ENCODE measurements at regions not wholly inside any gene's neighbourhood (a gene's known extent, or its start where the extent isn't known, plus 50 kb on each side); places are given as distances from the start of the nearest gene placed in this dataset.

DNA sequence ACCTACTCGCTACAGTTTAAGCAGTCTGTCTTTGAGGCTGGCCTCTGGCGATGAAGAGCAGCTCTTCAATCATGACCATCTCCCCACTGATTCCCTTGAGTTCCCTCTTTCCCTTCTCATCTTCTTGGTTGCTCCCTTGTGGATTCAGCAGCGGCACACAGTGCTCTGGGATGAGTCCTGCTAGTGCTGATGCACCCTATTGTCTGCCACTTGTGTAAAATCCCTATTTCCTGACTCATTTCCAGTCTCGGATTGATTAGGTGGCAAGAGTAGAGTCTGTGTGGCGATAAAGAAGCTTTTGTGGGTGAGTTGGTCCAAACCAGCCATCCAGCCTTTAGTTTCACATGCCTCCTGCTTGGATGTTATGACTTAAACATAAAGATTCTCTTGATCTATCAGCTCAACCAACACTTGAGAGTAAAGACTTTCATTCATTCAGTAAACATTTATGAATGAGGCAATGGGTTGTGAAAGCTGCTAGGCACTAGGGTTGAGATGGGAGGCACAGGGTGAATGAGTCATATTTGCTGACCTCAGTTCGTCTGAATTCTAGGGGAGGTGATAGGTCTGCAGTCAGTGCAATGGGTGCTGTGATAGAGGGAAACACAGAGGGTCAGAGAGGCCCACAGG lies 219.4 kb upstream of the RAG2 start:
- no peak for DNase-seq (ENCODE audit: low read depth in 2 of 2)

DNA sequence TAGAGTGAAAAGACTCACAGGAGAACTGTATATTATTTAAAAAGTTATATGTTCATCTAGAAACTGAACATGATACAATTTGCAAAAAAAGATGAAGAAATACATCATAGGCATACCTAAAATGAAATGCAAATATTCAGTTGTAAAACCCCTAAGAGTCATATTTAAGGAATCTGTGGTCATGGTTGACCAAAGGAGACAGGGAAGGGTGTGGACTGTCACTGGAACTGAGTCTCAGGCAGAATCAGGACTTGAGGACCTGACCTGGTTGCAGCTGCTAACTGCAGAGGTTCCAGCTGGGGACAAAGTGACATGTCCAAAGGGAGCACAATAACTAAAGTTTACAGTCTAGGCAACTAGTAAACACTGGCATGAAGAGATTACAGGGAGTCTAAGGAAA lies 211.3 kb upstream of the RAG2 start:
- DNase-seq (ENCODE audit: low read depth in 2 of 2) = no peak

DNA sequence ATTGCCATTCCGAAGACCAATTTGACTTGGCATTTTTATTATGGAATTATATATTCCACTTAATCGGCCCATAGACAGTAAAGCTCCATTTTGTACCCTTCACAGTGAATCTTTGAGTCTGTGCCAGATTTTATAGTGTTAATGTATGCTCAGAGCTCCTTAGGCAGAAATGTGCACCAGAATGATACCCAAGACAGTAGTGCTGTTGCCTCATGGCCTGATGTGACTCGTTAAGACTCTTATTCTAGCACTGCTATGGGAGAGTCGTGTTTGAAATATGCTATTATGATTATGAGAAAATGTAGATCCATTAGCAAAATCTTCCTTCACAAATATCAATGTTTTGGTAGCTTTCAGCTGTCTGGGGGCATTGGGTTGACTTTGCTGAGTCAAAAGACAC lies 209.8 kb upstream of the RAG2 start:
- DNase-seq (ENCODE audit: low read depth in 2 of 2) = no peak

DNA sequence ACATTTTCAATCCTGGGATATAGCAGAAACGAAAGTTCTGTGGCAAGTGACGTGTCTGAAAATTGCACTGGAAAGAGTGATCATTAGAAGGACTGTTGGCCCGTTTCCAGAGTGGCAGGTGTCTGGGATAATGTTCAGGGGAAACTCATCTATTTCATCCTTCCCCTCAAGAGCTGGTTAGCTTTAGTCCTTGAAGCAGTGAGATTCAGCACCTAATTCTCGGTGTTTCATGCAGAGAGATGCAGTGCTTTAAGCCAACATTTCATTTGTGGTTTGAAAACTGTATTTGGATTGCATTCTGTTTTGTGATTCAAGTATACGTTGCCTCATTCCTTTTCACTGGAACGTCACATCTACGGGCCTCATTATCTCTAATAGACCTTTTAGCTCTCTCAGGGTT lies 205.0 kb upstream of the RAG2 start:
- DNase-seq (ENCODE audit: low read depth in 2 of 2) = no peak

- DNase-seq (ENCODE audit: low read depth in 2 of 2) = no peak
These were observed 195.2 kb upstream of the RAG2 start for GRCh38 chr11:36792996-36793914.

DNA sequence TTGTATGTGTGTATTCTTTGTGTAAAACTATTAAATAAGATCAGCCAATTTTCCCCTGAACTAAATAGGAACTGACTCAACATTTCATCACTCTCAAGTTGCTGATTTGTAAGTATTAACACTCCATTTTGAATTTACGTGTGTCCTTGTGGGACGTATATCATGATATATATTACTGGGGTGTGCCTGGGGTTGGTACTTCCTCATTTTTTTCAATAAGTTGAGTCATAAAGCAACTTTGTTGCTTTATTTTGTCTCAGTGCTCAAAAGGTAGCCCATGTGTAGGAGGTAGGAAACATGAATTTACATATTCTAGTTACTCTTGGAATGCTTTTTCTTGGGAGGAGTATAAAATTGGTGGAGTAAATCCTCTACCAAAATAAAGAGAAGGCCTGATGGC lies 193.9 kb upstream of the RAG2 start:
- DNase-seq (ENCODE audit: low read depth in 2 of 2) = no peak

- DNase-seq (ENCODE audit: low read depth in 2 of 2) = no peak
These were observed 192.5 kb upstream of the RAG2 start for GRCh38 chr11:36790526-36790925.

DNA sequence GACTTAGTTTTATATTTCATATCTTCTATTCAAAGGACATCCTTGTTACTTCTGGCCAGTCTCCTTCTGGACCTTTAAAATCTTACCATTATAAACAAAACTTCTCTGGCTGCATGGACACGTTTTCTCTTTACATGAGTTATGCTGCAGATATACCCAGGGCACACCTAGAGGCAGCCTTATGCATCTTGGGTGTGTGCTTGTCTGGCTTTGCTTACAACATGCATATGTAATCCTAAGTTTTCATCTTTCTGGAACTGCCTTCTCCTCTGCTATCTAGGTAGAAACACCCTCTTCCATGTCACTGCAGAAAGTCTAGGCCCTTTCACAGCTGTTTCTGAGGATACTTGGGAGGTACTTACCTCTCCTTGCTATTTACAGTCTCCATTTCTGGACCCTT lies 185.8 kb upstream of the RAG2 start:
- no peak for DNase-seq (ENCODE audit: low read depth in 2 of 2)

- no peak for DNase-seq (ENCODE audit: low read depth in 2 of 2)
These were observed 181.8 kb upstream of the RAG2 start for GRCh38 chr11:36779791-36780190.

DNA sequence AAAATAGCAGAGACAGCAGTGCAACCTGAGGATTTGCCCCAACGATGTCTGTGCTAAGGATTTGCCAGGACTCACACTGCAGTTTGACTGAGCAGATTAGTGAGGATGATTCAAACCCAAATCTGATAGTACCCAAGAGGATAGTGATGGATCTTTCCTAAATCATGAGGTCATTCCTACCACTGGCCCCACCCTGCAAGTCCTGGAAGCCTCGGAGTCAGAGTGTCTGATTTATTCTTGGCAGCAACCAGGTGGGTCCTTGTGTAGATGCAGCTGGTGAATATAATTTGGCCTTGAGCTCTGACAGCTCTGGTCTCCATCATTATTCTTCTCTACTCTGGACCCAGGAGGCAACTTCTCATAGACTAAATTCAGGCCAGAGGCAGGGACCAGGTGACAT lies 179.3 kb upstream of the RAG2 start:
- no peak for DNase-seq (ENCODE audit: low read depth in 2 of 2)

GRCh38 chr11:36775756-36776155 lies 177.7 kb upstream of the RAG2 start:
- DNase-seq (ENCODE audit: low read depth in 2 of 2) = no peak

DNA sequence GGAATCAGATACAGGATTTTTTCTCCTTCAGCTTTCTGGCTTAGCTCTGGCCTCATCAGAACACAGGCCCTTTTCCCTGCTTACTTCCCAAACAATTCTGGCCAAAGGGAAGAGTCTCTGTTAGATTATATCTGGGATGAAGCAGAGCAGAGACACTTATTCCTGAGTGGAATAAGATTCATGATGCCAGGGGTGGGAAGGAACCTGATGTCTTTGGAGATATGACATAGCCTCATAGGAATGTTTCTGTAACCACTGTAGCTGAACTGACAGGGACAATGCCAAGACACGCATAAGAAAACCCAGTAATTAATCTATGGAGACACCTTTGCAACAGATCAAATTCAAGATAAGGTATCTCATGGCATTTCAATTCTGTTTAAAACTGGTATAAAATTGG lies 177.1 kb upstream of the RAG2 start:
- DNase-seq (ENCODE audit: low read depth in 2 of 2) = no peak

DNA sequence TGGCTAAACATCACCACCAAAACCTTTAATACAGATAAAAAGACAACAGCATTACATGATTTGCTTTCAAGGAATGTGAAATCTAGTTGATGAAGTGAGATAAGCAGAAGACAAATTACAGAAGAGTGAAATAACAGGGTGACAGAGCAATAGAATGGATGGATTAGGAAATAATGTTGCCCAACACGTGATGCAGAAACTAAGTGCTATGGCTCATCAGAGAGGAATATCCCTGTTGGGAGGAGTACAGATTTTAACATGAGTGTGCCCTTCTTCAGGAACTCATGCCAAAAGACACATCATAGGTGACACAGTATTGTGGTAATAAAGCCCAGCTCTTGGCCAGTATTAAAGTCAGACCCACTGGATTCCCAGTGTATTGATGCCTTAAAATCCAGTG lies 176.6 kb upstream of the RAG2 start:
- peak; percentile 29 to 36 for DNase-seq (ENCODE audit: low read depth in 2 of 2)

GRCh38 chr11:36763187-36763586 lies 165.2 kb upstream of the RAG2 start:
- no peak for DNase-seq (ENCODE audit: low read depth in 2 of 2)

DNA sequence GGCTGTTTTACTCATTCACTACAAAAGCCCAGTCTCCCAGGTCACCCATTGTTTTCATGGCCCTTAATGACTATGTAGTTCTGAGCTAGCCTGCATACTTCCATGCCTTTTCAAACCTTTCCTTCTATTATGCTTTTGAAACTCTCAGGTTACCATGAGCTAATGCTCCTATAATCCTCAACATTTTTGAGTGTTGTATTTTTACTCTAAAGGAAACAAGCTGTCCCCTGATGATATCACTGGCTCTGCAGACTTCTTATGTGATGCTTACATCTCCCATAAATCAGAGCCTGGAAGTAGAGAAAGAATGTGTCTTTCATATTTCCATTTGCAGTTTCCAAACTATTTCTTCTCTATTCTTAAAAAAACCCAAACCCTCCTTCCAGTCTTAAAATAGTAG lies 159.0 kb upstream of the RAG2 start:
- no peak for DNase-seq (ENCODE audit: low read depth in 2 of 2)

DNA sequence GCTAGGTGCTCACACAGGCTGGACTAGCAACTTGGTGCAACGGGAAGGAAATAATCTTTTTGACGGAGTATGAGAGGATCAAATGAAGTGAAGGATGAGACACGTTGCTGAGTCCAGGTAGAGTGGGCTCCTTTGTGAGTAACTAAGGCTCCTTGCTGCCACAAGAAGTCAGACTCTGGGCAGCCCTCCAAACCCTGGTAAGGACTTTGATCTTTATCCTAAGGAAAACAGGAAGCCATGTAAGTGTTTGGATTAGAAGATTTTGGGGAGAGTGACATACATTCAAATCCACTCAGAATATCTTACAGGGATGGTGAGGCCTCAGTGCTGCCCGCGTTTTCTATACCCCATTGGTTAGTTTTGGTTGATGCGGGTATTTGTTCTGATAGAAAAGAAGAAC lies 155.9 kb upstream of the RAG2 start:
- DNase-seq (ENCODE audit: low read depth in 2 of 2) = no peak

DNA sequence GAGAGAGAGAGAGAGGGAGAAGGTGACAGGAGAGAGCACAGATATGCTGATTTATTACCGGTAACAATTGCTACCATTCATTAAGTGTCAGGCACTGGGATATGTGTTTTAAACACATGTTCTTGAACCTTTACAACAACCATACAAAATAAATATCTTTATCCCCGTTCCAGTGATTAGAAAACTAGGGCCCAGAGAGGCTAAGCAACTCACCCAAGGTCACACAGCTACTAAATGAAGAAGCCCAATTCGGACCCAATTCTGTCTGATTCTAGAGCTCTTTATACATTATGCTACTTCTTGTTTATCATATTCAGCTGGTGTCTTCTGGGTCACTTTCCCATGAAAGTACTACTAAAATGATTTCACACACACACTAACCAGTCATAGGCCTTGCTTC lies 154.0 kb upstream of the RAG2 start:
- DNase-seq (ENCODE audit: low read depth in 2 of 2) = no peak

DNA sequence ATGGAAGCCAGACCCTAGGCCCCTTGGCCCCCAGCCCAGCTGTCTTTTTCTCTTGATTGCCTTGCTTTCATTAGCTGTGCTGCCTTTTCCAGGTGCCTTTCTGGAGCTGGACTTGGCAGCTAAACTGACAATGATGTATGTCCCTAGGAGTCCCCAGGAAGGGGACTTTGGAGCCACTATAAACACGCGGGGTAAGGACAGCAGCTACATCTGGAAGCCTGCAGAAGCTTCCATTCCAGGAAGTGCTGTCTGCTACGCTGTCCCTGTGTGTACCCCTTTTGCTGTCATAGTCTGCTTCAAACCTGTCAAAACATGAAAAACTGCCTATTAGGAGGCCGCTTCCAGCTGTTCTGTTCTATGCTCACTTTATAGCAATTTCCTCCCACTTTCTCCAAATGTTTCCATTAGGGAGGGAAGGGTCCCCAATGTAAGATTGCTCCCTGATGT lies 153.3 kb upstream of the RAG2 start:
- no peak for DNase-seq (ENCODE audit: low read depth in 2 of 2)

DNA sequence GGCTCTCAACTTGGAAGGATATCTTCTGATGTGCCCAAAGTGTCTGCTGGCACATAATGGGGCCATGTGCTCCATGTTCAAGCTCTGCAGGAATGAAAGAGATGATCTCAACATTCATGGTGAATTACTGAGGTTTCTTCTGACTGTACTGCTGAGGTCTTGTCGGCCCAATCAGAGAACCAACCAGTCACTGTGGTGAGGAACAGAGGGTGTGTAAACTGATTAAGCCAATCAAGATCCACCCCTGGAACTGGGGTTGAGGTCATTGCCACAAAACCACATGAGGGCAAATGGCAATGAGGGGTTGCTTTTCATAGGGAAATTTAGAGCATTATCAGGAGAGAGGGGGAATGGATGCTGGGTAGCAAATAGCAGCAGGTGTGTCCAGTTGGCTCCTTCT lies 152.3 kb upstream of the RAG2 start:
- DNase-seq (ENCODE audit: low read depth in 2 of 2) = no peak

DNA sequence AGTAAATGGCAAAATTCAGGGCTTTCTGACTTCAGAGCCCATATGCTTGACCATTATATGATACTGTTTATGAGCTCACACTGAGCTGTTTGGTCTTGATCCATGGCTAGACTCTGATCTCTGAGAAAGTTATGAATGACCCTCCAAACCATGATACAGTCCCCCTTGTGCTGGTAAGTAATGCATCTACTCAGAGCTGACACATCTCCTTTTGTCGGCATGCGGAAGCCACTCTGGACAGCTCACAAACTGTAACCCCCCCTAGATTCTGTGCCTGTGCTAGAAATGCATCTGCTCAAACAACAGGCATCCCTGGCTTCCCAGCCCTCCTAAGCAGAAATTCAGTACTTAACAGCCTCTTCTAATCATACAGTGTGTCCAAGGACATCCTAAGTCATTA lies 150.8 kb upstream of the RAG2 start:
- no peak for DNase-seq (ENCODE audit: low read depth in 2 of 2)

DNA sequence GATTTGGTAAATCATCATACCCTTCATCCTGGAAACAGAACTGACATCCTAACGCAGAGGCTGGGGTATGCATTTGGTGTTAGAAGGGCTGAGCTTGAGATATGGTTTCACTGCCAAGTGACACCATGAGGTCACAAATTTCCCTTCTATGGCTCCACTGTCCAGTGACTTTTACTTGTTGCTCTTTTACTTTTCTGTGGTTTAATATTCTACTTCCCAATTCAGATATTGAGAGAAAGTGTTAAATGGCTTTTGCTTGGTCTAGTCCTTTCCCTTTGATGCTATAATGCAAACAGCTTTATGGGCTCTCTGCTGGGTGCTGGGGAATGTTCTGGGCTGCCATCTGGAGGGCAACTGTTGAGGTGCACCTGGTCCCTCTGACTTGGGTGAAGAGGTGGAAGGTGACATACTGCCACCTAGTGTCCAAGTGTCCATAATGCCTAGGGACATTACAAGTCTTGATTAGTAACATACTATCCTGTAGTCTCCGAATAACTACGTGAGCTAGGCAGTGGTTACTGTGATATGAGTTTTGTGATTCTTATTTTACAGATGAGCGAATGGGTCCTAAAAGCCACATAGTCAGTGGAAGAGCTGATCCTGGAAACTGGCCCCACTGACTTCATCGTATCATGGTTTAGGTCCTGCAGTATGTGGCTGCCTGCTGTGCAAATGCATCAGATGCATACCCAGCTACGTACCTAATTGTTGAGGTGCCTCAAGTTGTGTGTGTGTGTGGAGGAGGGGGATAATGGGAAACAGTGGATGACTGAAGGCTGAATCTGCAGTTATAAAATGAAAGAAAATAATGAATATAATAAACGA lies 149.1 kb upstream of the RAG2 start:
- DNase-seq (ENCODE audit: low read depth in 2 of 2) = peak; percentile 72 to 78

- peak; percentile 16 to 25 for DNase-seq (ENCODE audit: low read depth in 2 of 2)
These were observed 146.5 kb upstream of the RAG2 start for GRCh38 chr11:36744375-36745168.
